Body of pancreas (tissue), 4 donors: ENCODE measurements at regions not wholly inside any gene's neighbourhood (a gene's known extent, or its start where the extent isn't known, plus 50 kb on each side); places are given as distances from the start of the nearest gene placed in this dataset.

Experiments
- POLR2A ChIP-seq, 3 donors: fragments of 450-650 bp; IDR thresholded peaks; one replicate each; pipeline ENCODE4 v1.6.1; 2016; ENCODE audit warnings: antibody characterized with exemption in 3 of 3, mild to moderate bottlenecking in 2 of 3
- TF ChIP-seq, protein P1 (sequence below), 7 experiments: fragments of 450-650 bp in 4 of 7; fragments of 200-600 bp in 3 of 7; sonication (generic) in 3 of 7; IDR thresholded peaks; one replicate each; pipeline ENCODE4 v1.5.1; 2016 to 2019; ENCODE audit warnings: antibody characterized with exemption in 7 of 7

DNA sequence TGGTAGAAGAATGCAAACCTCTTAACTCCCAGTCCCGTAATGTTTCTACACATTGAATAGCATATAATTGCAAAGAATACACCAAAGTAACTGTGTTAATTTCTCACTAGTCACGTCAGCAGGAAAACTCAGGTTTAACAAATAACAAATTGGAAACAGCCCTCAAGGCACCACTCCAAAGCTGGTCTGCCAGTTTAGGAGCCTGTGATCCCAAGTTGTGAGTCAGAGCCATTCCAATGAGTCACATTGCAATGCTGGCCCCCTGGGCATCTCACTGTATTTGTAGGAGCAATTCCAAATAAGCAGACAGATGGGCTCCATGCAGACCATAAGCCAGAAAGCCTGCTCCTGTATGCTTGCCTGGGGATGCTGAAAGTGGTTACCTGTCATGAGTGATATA lies 143.2 kb upstream of the SETBP1 start:
- TF ChIP-seq, protein P1, sequence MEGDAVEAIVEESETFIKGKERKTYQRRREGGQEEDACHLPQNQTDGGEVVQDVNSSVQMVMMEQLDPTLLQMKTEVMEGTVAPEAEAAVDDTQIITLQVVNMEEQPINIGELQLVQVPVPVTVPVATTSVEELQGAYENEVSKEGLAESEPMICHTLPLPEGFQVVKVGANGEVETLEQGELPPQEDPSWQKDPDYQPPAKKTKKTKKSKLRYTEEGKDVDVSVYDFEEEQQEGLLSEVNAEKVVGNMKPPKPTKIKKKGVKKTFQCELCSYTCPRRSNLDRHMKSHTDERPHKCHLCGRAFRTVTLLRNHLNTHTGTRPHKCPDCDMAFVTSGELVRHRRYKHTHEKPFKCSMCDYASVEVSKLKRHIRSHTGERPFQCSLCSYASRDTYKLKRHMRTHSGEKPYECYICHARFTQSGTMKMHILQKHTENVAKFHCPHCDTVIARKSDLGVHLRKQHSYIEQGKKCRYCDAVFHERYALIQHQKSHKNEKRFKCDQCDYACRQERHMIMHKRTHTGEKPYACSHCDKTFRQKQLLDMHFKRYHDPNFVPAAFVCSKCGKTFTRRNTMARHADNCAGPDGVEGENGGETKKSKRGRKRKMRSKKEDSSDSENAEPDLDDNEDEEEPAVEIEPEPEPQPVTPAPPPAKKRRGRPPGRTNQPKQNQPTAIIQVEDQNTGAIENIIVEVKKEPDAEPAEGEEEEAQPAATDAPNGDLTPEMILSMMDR (IDR thresholded peaks at IDR 0.05), result no peak
- TF ChIP-seq POLR2A (IDR thresholded peaks at IDR 0.05), result no peak
